HG03097 (cell line): ENCODE measurements at regions not wholly inside any gene's neighbourhood (a gene's known extent, or its start where the extent isn't known, plus 50 kb on each side); places are given as distances from the start of the nearest gene placed in this dataset.
"Not testable (repeated sequence)": the region's sequence is repeated elsewhere in the genome, so short reads cannot be mapped to it uniquely, and the experiment has no call there.

Experiments used
- ATAC-seq: cut with Tn5 transposase; IDR thresholded peaks from one replicate; pipeline ENCODE4 v1.9.1; 2021; ENCODE audit not compliant: unreplicated experiment, low FRiP score

DNA sequence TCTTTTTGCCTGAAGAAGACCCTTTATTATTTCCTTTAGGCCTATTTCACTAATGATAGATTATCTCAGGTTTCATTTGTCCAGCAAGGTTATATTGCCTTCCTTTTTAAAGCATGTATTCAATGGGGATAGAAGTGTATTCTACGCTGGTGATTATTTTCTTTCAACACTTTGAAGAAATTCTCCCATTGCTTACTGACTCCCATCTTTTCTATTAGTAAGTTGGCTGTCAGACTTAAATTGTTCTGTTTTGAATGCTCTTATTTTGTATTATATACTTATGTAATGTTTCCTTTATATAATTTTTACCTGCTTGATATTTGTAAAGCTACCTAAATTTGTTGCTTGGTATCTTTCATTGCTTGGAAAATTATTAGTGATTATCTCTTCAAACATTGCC, 445.1 kb upstream of the RASGRP1 start:
- ATAC-seq, result no peak

DNA sequence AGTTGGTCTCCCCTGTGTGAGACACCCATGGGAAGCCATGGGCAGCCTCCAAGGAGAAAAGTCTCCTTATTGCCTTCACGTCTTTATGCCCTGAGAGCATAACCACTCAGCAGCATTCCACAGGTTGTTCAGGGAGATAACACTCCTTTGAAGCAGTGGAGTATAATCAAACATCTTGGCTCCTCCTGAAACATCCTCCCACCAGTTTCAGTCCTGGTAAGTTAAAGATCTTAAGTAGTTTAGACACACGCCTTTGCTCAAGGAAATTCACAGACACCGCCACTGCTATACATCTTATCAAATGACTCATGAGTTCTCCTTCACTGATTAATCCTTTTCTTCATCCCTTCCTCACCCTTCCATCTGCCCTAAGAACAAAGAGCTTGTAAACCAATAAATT, 446.5 kb upstream of the RASGRP1 start:
- not testable (repeated sequence) for ATAC-seq

DNA sequence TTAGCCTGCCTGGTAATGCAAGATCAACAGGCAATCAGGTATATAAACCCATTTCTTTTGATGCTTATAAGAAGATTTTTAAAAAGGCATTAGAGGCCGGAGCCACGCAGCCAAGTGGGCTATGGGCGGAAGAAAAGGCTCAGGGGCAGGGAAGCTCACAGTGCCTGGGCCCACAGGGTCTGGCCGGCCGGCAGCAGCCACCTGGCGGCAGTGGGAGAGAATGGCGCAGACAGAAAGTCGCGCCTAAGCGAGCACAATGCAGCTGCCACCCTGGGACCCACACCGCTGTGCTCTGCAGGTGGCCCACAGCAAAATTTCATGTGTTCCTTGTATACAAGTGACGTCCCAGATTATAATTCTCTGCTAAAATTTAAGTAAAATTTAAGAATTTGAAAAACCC, 448.6 kb upstream of the RASGRP1 start:
- ATAC-seq, result no peak

DNA sequence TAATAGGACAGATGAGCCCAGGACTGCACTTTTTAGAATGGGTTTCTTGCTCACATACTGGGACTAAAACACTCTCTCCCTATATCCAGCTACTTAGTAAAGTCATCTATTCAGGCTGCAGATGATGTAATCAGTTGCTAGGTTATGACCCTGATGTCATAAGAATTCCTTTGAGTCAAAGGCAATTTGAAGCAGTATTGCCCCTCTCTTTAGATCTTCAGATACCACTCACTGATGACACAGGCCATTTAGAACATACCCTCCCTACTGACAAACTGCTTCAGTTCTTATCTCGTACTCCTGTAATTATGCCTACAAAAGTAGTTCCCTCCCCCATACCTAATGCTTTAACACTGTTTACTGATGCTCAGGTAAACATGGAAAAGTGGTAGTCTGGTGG, 450.1 kb upstream of the RASGRP1 start:
- ATAC-seq, result no peak

DNA sequence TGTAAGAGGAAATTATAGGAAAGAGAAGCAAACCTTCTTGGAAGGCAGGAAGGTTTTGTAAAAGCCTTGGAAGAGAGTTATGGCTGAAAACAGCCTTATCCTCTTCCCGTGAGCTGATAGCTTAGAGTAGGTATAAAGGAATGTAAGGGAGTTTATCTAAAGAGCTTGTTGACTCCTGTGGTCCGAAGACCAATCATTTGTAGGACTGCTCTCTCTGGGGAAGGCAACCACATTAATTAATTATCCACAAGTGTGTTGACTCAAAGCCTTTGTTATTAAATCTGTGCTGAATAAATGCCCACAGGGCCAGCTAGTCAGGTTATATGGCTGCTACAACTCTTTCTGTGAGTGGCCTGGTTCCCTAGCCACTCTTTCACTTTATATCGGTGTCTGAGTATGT, 452.1 kb upstream of the RASGRP1 start:
- no peak for ATAC-seq

DNA sequence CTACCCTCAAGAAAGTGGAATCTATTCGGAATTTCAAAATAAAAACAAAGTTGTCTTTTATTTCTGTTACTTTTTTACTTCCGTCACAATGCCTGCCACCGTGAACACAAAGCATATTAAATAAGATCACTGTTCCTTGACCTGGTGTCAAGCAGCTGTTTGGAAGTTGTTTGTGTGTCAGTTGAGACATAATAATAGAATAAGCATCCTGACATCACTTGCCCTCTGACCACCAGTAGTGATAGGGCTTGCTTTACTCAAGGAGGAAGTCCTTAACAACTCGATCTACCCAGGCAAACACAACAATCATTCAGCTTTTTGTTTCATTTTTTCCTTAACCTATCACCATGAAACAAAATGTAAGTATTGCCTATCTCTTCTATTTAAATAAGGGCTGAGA, 454.4 kb upstream of the RASGRP1 start:
- ATAC-seq, result no peak

DNA sequence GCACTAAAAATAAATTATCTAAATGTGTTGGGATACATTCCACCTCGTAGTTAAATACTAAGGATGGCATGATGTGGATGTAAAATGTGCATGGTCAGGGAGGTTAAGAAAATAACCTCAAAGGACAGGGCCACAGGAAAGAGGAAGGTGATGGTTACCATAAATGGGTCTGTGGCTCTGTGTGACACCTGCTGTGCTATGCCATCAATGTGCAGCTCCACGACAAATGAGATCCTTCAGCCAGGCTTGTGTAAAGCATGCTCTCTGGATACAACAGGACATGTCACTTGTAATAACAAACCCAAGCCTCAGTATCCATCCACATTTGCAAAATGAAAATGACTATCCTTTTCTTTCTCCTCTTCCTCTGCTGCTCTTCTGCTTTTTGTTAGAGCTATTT, 456.7 kb upstream of the RASGRP1 start:
- ATAC-seq, result no peak

DNA sequence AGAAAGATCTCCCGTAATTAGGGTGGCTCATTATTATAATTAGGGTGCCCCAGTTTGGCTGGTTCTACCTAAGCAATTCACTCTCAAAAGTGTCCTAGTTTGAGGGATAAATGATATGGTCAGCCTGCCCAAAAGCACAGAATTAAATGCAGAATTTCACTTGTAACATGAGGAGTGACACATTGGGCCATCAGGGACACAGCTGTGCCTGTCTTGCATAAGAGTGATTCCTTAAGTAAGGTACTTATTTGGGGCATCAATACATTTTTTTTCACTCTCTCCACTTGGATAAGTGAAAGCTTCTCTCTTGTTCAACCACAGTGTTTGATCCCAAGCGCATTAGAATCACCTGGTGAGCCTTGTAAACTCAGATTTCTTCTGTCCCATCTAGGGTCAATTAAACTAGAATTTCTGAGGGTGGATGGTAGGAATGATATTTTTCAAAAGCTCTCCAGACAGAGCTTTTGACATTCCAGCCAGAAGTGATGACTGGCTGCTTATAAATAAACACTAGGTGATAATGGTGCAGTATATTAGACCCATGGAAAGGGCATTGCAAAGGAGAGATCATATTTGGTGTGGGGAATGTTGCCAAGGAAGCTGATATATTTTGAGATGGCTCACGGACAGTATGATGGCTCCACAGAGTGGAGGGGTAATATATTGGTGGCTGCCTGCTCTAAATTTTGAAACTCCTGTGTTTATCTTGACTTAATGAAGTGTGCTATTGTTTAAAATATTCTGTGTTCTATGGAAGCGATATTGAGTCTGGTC, 458.1 kb upstream of the RASGRP1 start:
- ATAC-seq, result no peak

DNA sequence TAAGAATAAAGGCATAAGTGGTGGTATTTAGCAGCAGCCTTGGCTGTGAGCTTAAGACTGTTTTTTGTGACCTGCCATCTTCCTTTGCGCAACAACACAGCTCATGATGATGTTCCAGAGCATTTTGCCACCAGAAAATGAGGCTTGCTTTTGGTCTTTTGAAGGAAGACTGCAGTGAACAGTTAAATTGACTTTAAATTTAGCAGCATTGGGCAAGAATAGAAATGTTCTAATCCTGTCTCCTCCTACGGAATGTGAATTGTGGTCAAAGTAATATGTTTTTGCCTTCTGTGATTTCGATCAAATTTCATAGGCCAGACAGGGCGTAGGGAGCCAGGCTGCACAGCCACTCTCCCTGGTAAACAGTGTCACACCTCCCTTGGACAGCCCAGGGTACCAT, 460.7 kb upstream of the RASGRP1 start:
- ATAC-seq, result no peak

DNA sequence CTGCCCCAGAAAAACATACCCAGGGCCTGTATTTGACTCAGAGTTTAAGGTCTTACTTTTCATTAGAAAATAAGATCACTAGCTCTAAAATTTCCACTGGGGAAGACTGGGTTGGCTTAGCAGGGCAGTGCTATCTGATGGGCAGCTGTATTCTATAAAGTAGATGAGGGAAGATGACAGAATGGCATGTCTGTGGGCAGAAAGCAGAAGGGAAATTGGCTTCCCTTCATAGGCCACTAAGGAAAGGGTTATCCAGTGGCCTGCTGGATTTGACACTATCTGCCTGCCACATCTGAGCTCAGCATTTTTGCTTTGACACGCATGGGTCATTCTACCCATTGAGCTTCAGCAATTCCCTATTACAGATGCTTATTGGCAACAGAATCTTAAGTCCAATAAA, 461.3 kb upstream of the RASGRP1 start:
- ATAC-seq, result no peak

DNA sequence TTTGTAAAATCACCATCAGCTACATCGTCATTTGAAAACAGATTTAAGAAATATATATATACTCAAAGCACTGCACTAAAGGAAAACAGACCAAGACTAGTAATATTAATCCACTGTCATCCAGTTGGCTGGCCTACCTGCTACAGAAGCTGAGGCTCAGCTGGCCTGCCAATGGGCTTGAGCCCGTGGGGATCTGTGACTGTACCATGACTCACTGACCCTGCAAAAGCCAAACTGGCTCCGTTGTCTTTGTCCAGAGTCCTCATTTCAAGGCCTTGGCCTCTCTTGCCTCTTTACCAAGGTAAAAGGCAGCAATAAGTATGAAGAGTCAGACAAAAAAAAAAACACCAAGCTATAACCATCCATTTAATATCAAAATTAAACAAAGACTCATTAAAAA, 463.5 kb upstream of the RASGRP1 start:
- no peak for ATAC-seq

DNA sequence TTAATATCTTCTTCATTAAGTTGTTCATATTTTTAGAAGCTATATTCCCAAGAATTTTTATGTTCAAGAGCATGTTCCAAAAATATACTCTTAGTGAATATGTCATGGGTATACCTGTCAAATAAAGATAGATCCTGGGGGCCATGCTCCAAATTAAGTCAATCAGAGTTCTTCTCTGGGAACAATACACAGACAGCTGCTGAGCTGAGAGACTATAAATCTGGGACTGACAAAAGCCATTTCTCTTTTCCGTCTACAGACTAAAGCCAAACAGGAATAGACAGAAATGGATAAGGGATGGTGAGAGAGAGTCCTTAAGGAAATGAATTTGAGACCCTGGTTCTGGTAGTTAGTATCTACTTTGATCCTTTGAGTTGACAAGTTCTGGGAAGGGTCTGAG, 465.1 kb upstream of the RASGRP1 start:
- ATAC-seq, result no peak

DNA sequence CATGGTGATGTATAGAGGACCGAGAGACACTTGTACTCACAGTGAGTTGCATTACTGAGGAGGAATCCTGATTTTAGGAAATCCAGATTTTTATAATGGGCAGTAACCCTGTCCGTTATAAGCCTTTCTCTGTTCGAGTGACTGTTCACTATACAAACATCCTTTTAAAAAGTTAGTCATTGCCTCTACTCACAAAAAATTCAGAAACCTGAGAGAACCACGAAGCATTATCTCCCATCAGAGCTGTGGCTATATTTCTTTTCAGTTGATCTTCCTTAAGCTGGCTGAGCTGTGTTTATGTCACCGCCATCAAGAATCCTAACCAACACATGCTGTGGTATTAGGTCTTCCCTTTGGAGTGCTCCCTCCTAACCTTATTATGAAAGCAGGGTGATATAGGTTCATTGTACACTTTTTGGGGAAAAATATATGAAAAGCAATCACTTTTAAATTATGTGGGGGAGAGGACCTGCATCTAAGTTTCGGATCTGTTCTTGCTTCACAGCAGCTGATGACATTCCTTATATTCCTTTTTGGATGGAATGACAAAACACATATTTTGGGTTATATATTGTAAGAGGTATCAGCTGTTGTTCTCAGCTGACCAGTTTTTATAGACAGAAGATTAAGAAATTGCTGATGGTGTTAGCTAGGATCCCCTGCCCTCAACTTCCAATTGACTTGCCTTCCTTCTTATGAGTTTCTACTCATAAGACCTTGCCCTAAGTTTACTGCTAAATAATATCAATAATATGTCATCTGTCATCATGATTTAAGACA, 465.9 kb upstream of the RASGRP1 start:
- ATAC-seq, result no peak

DNA sequence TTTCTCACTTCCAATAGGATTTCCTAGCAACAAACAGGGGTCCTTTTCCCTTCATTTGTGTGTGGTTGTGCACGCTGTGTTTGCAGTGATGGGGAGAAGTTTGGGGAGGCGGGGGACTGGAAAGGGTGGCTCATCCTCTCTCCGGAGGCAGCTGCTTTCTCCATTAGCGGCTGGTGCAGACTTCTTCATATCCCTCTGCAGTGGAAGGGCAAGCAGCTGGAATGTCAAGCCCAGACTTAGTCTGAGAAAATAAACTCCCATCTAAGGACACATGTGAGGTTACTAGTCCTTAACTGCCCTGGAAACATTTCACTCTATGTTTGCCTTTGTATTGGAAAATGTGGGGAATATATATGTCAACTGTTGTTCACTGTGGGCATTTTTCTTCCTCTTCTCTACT, 467.0 kb upstream of the RASGRP1 start:
- no peak for ATAC-seq

DNA sequence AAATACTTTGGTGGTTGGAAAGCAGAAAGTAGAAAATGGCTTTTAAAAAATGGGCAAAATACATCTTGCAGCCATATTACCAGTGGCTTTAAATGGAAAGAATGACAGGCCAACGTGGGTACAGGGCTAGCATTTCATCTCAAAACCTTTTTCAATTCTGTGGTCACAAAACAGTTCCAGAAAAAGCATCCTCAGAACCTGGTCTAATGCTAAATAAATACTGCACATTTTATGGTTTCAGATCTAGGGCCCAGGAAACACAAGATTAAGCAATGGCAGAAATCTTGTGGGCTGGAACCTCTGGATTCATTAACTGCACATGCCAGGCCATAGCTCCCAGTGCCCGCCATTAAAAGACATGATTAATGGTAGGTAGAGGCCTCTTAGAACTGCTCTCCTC, 470.2 kb upstream of the RASGRP1 start:
- no peak for ATAC-seq

DNA sequence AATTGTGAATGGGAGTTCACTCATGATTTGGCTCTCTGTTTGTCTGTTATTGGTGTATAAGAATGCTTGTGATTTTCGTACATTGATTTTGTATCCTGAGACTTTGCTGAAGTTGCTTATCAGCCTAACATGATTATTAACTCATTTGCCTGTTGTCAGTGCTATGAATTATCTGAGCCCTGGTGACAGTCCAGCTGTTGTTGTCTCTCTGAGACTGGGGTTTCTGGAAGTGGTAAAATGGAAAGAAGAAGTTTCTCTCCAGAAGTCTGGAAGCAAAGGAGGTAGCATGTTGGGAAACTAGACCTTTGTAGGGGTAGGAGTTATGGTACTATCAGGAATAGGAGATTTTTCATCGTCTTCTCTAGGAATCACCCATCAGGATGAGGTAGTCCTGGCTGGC, 473.0 kb upstream of the RASGRP1 start:
- ATAC-seq, result not testable (repeated sequence)

DNA sequence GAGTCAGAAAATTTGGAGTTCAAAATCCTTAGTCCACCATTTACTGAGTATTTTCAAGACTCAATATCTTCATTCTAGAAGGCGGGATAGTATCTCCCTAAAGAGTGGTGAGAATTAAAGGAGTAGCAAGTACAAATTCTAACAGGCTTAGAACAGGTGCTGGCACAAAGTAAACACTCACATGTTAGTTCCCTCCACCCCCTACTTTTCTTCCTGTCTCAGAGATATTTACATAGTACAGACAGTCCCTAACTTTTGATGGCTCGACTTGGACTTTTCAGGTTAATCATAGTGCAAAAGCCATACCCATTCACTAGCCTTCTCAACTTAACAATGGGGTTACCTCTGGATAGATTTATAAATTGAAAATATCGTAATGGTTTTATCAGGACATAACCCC, 476.2 kb upstream of the RASGRP1 start:
- no peak for ATAC-seq

DNA sequence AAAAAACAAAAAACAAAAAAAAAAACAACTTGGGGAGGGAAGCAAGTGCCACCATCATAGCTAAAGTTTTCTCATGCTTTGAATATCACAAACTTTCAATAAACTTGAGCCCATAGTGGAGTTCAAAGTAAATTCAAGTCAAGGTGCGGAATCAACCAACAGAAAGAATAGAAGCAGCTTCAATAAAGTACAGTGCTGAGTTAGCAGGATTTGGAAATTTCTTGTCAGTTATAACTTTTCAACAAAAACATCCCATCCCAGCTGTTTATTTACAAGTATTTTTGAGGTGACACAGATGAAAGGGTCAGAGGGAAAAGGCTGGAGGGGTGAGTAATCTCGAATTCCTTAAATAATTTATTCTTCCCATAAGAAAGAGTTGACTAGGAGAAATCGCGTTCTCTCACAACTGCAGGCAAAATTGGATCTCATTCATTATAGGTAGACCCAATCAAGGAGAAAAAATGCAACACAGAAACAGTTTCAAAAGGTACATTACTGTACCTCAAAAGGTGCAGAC, 477.4 kb upstream of the RASGRP1 start:
- ATAC-seq, result no peak

DNA sequence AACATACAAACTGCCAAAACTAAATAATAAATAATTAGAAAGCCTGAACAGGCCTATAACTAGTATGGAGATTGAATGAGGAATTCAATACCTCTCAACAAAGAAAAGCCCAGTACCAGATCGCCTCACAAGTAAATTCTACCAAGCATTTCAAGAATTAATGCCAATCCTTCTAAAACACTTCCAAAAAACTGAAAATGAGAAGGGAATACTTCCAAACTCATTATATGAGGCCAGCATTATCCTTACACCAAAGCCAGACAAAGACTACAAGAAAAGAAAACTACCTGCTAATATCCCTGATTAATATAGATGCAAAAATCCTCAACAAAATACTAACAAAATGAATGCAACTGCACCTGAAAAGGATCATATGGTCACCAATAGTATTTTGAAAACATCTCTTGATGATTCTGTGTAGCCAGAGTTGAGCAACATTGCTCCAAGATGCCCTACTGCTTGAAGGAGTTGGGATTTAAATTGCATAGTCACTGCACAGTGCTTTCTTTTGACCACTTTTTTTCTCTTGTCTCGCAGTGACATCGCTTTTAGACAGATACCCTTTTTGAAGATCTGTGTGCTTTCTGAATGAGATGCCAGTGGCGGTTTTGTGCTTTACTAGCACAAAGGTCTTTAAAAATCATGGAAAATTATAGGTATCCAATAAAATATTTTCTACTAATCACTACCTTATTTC, 487.2 kb upstream of the RASGRP1 start:
- ATAC-seq, result no peak

DNA sequence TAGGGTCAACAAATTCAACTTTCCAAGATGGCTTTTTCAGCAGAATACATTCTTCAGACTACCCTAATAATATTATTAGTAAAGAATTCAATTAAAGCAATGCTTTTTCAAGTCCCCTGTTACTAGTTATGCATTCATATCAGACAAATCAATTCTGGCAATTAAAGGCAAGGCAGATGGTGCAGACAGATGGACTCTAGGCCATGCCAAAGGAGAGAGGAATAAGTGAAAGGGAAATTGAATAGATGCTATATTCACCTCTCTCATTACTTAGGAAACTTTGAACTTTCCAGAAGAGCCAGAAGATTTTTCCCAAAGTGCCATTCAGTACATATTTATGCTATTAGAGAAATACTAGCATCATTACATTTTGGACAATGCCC, 487.7 kb upstream of the RASGRP1 start:
- ATAC-seq, result no peak

DNA sequence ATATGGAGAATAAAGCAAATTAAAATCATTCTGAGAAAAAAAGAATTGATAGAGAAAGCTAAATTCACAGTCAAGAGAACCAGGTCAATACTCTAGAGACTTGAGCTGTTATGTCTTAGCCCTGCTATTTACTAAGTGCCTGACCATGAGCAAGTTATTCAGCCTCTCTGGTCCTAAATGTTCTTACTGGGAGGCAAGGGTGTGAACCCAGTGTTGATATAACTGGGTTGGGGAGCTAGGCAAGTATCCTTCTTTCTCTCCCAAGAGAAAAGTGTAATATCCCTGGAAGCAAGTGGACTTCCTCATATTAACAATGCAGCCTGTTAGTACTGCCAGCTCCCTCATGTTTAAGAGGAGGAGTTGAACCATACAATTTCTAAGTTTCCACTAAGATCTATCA, 488.9 kb upstream of the RASGRP1 start:
- ATAC-seq, result no peak
